Breast epithelium (tissue), 3 donors: ENCODE measurements at regions not wholly inside any gene's neighbourhood (a gene's known extent, or its start where the extent isn't known, plus 50 kb on each side); places are given as distances from the start of the nearest gene placed in this dataset.

Experiments used
- POLR2AphosphoS5 ChIP-seq, 3 donors: sonication (generic); formaldehyde crosslinking; IDR thresholded peaks; one replicate each; pipeline ENCODE4 v1.6.1; 2017; ENCODE audit warnings: antibody characterized with exemption in 3 of 3
- TF ChIP-seq, protein P1 (sequence below), 3 donors: fragments of 450-650 bp; IDR thresholded peaks; one replicate each; pipeline ENCODE4 v1.5.1; 2016 to 2017; ENCODE audit warnings: antibody characterized with exemption in 3 of 3, mild to moderate bottlenecking in 3 of 3, moderate library complexity in 3 of 3

GRCh38 chr10:104526188-104526587 is 114.9 kb upstream of the SORCS3 start:
- TF ChIP-seq, protein P1, sequence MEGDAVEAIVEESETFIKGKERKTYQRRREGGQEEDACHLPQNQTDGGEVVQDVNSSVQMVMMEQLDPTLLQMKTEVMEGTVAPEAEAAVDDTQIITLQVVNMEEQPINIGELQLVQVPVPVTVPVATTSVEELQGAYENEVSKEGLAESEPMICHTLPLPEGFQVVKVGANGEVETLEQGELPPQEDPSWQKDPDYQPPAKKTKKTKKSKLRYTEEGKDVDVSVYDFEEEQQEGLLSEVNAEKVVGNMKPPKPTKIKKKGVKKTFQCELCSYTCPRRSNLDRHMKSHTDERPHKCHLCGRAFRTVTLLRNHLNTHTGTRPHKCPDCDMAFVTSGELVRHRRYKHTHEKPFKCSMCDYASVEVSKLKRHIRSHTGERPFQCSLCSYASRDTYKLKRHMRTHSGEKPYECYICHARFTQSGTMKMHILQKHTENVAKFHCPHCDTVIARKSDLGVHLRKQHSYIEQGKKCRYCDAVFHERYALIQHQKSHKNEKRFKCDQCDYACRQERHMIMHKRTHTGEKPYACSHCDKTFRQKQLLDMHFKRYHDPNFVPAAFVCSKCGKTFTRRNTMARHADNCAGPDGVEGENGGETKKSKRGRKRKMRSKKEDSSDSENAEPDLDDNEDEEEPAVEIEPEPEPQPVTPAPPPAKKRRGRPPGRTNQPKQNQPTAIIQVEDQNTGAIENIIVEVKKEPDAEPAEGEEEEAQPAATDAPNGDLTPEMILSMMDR (IDR thresholded peaks at IDR 0.05), result no peak
- TF ChIP-seq POLR2AphosphoS5 (IDR thresholded peaks at IDR 0.05), result no peak
